CD4-positive, alpha-beta T cell treated with Interleukin-17A for 4 hours (primary cell): ENCODE measurements at regions not wholly inside any gene's neighbourhood (a gene's known extent, or its start where the extent isn't known, plus 50 kb on each side); places are given as distances from the start of the nearest gene placed in this dataset.

Source experiments
- DNase-seq: peaks from one replicate; pipeline ENCODE4 v3.0.0-alpha.2; 2020; ENCODE audit warnings: mixed read lengths

DNA sequence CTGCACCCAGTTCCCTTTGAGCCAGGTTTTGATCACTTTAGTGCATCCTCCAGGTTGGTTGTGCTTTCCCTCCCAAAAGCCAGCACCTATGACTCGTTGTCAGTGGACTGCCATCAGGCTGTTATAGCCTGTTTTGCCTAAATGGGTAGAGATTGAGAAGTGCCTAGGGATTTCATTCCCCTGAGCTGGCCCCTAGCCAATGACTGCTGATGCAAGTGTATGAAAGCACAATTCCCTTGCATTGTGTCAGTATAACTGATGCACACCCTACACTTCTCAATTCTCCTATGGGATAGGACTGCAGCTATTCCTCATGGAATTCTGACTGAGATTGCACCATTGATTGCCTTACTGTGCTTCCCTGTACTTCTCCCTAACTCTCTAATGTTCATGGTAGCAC lies 102.1 kb upstream of the ARPP21 start:
- no peak for DNase-seq

DNA sequence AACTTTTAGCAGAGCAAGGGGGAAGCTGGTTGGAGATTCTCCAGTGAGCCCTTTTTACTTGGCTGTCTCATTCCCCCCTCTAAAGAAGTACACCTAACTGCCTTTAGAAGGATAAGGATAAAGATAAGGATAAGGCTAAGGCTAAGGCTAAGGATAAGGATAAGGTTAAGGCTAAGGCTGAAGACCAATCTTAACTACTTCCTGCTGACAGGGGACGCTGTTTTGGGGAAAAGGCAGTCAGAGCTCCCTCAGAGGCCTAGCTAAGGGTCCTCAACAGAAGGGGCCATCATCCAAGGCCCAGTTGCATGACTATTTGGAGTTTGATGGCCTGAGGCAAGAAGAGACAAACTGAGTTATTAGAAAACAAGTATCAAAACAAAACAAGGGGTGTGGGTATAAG lies 94.3 kb upstream of the ARPP21 start:
- no peak for DNase-seq

DNA sequence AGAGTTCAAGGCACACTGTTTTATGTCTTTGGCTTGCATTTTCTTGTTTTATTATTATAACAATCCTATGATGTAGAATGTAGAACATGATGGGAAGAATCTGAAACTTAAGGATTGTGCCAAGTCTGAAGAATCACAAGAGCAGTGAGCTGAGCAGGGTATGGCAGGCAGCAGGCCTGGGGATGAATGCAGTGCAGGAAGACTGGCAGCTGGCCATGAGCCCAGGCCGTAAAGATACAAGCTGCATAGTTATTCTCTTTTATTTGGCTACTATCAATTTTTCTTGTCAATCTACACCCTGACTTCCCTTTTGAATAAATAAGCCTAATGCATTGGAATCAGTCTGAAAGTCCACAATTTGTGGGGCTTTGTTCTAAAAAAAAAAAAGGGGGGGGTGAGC lies 89.6 kb upstream of the ARPP21 start:
- no peak for DNase-seq

DNA sequence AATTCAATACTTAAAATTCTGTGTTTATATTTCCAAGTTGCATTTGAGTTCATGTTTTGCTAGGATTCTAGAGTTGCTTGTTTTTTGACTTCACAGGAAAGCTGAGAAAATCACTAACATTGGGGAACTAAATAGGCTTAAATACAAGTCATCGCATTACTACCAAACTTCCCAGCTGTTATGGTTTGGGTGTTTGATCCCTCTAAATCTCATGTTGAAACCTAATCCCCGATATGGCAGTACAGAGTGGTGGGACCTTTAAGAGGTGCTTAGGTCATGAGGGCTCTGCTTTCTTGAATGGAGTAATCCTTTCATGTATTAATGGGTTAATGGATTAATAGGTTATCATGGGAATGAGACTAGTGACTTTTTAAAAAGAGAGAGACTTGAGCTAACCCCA lies 77.2 kb upstream of the ARPP21 start:
- no peak for DNase-seq

DNA sequence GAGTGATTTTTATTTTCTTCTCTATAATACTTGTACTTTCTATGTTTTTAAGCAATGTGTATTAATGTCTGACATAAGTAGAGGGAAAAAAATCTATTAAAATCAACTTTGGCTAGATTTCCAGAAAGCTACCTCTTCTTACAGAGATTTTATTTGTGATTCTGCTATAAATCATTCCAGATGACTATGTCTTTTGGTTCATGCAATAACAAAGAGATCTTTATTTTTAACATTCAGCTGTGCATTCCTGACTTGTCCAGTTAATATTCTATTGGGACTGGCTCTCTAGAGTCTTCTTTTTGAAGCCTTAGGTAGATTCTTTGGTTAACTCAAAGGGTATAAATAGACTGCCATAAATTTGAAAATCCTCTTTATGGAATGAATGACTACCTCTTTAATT lies 74.3 kb upstream of the ARPP21 start:
- DNase-seq = no peak
